ENCODE measurements at regions not wholly inside any gene's neighbourhood (a gene's known extent, or its start where the extent isn't known, plus 50 kb on each side); places are given as distances from the start of the nearest gene placed in this dataset.

DNA sequence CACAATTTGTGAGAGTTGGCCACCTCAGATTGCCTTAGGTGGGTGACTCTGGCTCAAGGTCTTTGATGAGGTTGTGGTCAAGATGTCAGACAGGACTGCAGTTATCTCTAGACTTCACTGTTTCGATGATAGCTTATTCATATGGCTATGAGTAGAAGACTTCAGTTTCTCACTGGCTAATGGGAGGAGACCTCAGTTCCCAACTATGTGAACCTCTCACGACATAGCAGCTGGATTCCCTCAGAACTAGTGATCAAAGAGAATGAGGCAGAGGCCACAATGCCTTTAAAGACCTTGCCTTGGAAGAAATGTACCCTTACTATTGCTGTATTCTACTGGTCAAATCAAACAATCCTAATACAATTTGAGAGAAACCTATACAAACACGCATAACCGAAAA lies 607.5 kb upstream of the ROBO2 start:
- no peak for DNase-seq (ENCODE audit: low spot score)

DNA sequence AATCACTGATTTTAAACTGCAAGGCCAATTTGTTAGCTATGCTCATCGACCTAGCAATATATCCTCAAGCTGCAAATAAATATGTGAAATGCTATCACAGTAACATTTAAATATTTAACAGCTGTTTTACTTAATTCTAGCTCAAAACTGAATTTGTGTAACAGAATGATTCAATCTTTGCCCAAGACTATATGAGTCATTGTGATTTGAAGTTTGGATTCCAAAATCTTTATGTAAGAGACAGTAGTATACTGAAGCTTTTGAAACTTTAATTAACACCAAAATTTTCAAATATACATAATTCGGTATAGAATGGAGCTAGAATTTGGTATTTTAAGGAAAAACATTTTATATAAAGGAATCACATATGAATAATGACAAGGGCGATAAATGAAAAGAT lies 603.0 kb upstream of the ROBO2 start:
- DNase-seq (ENCODE audit: low spot score), result no peak

DNA sequence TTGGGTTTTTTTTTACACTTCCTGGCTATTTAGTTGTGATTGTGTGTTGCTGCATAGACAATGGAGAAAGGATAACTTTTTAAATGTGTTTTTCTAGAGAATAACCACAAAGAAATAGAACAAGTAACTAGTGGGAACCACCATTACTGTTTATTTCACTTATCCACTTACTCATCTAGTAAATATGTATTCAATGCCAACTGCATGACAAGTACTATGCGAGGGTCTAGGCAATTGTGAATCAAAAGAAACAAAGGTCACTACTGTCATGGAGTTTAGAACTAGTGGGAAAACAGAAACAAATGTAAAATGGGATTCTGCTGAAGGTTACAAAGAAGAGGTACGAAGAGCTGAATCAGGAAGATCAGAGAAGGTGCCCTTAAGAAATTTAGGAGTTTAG lies 600.9 kb upstream of the ROBO2 start:
- DNase-seq (ENCODE audit: low spot score), result no peak

DNA sequence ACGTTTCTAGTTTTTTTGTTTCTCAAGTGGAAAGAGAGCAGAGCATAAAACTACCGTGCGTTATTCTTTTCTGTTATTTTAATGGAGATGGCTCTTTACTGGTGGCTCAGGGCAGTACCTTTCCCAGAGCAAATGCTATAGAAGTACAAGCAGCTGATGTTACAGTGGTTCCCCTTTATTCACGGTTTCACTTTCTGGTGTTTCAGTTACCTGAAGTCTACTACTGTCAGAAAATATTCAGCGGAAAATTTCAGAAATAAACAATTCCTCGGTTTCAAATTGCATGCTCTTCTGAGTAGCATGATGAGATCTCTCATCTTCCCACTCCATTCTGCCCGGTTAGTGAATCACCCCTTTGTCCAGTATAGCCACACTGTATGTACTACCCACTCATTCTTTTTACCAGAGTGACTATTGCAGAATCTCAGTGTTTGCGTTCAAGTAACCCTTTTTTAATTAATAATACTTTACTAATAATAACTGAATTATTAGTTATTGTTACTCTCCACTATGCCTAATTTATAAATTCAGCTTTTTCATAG lies 597.5 kb upstream of the ROBO2 start:
- DNase-seq (ENCODE audit: low spot score), result no peak

DNA sequence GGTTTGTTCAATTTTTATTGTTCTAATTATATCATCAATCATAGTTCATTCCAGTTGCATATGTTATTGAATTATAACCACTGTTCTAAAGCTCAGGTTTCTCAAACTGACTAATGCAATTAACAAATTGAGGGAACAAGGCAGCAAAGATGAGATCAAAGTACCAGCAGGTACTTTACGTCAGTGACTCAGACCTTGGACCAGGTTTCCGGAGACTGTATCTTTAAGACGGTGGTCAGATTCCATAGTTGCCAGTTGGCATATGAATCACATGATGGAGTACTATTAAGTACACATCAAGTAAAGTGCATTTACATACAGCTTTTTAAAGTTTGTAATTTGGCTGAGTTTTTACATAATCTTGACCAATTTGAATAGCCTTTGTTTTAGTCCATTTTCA lies 583.6 kb upstream of the ROBO2 start:
- DNase-seq (ENCODE audit: low spot score), result no peak

DNA sequence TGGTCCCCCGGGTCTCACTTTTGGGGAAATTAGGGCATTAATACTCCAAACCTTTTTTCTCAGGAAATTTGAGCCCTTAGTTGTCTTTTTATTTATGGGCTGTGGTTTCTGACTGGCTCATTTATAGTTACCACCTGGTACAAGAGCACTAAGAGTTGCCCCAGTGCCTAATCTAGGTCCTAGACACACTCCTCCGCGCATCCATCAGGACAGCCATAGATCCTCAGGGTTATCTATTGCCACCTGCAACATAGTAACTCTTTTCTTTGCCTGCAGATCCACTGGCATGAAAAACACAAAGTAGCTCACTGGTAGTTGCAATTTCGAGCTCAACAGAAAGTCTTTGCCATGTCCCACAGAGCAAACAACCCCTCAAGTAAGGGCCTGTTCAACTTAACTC lies 576.4 kb upstream of the ROBO2 start:
- no peak for DNase-seq (ENCODE audit: low spot score)

DNA sequence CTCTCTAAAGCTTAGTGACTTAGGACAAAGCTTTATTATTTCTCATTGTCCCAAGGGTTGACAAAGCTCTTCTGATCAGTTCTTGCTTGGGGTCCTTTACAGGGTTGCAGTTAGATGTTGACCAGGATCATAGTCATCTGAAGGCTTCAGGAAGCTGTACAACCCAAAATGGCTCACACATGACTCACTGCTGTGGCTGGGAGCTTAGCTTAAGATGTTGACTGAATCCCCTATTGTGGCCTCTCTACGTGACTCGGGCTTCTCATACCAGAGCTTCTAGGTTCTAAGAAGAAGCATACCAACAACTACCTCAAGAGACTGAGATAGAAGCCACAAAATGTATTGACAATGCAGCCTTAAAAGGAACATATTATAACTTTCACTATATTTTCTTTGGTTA lies 569.6 kb upstream of the ROBO2 start:
- DNase-seq (ENCODE audit: low spot score), result no peak

DNA sequence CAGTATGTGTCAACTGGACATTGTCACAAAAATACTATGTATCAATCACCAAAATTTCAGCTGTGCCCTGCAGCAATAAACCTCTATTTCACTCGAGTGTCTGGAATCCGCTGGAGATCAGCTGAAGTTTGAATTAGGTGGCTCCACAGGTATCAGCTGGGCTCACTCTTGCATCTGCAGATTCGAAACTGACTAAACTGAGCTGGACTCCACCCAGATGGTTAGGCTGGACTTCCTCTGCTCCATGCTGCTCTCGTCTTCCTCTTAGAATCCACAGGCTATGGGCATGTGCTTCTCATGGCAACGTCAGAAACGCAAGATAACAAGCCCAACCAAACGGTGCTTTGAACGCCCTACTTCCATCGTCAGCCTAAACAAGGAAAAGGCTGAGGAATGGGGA lies 565.3 kb upstream of the ROBO2 start:
- DNase-seq (ENCODE audit: low spot score), result no peak

DNA sequence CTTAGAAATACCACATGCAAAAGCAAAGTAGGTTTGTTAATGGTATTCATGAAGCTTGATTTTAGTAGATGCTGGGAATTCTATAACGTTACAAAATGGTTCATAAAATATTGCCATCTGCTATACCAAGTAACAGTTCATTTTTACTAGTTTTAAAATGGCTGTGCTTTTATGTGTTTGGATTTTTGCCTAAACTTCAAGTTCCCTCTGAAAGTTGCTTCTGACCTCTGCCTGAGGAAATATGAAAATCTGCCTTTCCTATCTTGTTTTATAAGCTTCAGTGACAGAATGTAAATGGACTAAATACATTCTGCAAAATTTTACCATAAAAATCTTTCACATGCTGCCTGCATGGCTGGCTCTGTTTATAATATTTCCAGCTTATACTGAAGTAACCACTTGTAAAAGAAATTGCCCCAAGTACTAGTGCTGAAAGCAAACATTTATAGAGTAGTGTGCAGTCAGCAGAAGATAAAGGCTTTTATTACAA lies 560.7 kb upstream of the ROBO2 start:
- no peak for DNase-seq (ENCODE audit: low spot score)

DNA sequence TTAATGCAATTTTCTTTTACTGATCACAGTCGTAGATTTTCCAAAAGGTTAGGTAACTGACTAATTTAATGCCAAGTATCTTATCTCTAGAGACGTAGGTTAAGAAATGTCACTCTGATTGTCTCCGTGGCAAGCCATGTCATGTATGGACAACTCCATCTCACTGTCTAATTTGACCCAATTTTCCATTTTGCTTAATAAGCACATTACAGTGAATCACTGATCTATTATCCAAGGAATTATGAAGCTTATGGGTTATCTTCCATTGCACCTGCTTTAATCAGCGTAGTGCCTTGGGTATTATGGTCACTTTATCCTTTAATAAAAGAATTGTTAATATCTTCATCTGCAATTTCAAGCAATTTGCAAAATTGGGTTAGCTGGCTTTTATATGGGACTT lies 557.4 kb upstream of the ROBO2 start:
- DNase-seq (ENCODE audit: low spot score), result no peak

DNA sequence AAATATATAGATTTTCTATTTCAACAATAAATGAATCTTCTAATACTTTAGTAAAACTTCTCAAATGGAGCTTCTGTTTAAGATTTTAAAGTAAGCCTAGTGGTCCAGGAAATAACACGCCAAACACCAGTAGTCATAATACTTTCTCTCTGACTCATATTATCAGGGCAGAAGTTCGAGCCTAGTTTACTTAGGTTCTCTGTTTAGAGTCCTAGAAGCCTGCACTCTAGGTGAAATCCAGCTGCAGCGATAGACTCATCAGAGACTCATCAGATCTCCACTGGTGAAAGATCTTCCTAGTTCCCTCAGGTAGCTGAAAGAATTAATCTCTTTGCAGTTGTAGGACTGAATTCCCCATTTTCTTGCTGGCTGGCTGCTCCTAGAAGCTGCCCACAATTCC lies 552.5 kb upstream of the ROBO2 start:
- no peak for DNase-seq (ENCODE audit: low spot score)

DNA sequence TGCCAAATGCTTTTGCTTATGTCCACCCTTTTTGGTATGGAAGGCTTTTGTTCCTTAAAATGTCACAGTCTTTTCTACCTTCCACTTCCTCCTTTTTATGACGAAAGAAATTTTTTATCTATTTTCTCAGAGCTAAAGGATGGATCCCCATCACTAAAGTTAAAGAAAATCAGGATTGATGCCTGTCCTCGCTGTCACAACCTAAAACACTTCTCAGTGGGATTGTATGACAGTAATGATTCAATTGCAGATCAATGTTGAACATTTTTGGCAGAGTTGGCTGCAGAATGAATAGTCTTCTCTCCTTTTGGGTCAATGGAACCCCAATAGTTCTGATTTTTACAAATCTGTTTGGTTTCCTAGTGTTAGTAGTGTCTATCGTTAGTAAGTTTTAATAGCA lies 549.8 kb upstream of the ROBO2 start:
- no peak for DNase-seq (ENCODE audit: low spot score)

DNA sequence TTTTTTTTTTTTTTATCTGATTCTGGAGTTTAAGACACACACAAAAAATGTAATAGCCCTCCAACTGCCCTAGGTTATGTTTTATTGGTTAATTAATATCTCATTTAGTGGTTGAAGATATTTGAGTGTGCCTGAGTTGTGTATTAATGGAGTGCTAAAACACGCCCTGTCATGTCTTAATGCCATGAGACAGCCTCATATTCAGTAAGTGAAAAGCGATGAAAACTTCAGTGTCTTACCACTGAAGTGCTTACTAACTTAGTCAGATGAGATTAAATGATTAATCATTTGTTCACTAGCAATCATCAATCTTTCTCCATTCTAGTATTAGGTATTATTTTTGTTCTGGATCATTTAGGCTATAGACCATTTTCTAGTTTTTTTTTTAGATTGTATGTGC lies 544.7 kb upstream of the ROBO2 start:
- no peak for DNase-seq (ENCODE audit: low spot score)

DNA sequence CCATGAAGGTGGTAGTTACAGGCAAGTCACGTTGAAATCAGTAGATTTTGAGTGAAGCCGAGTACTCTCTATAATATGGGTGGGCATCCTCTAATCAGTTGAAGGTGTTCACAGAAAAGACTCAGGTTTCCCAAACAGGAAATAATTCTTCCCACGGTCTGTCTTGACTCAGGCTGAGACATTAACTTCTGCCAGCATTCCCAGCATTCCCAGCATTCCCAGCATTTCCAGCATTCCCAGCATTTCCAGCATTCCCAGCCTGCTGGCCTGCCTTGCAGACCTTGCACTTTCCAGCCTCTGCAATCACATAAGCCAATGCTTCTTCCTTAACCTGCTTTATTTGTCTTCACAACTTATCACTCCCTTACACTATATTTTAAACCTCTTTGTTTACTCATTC lies 542.3 kb upstream of the ROBO2 start:
- no peak for DNase-seq (ENCODE audit: low spot score)

DNA sequence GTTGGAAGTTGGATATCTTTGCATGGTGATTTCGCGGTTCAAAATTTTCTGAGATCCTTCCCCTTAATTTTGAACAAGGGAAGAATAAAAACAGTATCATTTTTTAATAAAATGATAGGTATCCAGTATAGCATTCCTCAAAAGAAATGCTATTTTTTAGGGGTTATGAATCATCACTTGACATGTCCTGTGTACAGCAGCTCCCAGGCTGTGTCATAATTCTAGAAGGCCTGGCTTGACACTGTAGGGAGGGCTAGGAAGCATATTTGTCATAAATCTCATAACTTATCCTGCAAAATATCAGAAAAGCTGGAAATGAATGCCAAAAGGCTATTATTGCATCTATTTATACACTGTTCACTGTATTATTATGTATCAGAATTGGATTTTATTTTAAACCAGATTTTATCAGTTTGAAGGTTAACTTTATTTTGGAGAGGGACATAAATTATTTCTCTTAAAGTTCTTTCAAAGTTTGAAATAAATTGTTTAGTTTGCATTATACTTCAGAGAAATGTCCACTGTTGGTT lies 539.1 kb upstream of the ROBO2 start:
- no peak for DNase-seq (ENCODE audit: low spot score)

DNA sequence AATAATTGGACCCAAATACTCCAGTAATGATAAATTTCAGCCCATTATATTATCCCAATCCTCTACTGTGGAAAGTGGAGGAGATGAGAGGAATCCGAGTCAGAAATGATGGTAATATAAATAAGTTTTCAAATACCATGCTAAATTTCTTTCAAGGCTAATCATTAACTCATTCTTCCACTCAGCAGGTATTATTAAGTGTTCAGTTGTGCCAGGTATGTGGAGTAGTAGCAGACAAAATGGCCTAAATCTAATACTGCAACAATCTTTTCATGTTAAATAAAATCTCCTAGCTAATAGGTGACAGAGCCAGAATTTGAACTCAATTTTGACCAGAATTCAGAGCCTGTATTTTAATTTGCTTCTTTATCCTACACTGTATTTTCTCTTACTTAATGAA lies 538.6 kb upstream of the ROBO2 start:
- DNase-seq (ENCODE audit: low spot score), result no peak

DNA sequence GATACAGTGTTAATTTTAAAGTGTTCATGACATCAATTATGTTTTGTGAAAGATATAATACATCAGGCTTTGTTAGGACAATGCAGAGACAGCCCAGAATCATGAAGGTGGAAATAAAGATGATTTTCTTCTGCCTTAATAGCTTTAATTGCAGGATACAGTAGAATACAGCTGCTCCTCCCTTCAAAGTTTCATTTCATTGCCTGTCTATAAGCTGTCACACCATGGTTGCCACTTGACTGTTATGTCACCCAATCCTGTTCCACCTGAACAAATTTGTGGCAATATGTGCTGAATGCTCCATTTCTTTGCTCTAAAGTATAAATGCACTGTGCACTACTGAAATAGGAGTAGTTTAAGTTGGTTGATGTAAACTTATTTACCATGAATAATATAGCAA lies 537.8 kb upstream of the ROBO2 start:
- DNase-seq (ENCODE audit: low spot score), result peak; percentile 8

DNA sequence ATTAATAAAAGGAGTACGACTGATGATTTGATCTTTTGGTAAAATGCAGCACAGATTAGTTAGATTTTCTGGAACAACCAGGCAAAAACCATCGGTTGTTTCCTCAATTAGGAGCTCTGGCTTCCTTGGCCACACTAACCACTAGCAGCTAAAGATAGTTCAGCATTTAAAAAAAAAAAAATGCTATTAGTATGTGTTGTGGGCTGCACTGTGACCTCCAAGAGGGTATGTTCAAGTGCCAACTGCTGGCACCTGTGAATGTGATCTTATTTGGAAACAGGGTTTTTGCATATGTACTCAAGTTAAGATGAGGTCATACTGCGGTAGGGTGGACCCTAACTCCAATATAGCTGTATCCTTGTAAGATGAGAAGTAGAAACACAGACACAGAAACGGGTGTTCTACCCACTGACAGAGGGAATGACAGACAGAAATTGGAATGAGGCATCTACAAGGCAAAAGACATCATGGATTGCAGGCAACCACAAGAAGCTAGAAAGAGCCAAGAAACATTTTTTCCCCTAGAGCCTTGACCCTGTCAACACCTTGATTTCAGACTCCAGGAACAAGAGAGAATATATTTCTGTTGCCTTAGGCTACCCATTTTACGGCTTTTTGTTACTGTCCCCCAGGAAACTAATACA lies 534.6 kb upstream of the ROBO2 start:
- DNase-seq (ENCODE audit: low spot score), result no peak

DNA sequence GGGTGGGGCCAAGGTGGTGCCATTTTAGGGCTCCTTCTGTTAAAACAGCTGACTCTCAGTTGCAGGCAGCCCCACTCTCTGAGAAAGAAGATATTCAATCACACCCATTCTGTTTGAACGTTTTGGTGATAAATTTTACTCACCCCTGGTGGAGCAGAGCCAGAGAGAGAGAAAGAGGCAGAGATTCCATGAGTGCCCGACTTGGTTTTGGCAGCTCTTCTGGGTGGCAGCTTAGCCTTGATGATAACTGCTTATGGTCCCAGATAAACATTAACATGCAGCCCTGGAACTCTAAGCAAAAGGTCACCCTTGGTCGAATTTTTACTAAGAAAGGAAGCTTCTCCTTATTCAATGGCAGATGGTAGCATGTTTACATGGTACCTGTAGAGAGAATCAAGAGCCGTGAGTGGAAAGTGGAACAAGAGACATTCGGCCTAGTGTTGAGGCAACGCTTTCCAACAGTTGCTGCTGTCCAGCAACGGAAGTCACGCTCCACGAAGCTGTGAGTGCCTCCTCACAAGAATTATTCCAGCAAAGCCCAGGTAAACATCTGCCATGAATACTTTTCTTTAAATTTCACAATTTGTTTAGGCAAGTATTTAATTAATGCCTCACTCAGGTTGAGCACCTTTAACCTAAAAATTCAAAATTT lies 530.6 kb upstream of the ROBO2 start:
- no peak for DNase-seq (ENCODE audit: low spot score)

DNA sequence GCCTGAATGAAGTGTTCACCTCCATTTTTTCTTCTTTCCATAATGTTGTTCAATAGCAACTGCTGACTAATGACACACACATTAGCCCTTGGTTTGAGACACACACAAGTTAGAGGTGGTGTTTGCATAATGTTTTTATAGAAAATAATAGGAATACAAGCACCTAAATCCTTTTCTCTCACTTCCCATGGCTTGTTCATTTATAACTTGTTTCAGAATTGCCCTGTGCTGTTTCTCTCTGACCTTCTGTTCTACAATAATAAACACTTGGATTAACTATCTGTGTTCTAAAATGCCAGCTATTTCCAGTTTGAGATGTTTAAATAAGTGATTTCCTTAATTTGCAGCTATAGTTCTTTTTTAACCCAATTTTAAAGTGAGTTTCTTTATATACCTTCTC lies 525.1 kb upstream of the ROBO2 start:
- no peak for DNase-seq (ENCODE audit: low spot score)

DNA sequence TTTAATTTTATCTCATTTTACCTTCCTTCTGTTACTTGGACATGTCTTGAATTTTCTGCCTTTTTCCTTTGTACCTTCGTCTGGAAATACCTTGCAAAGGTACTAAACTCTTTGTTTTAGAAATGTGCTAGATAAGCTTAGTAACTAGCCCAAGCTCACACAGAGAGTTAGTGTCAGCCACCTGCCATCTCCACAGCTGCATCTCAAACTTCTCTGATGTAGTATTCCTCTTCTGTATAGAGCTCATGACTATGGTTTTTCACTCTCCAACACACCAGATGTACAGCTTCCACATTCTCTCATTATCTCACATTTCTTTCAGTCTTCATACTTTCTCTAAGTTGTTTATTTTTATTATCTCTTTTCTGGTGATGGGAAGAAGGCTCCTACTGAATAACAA lies 516.6 kb upstream of the ROBO2 start:
- DNase-seq (ENCODE audit: low spot score), result no peak

DNA sequence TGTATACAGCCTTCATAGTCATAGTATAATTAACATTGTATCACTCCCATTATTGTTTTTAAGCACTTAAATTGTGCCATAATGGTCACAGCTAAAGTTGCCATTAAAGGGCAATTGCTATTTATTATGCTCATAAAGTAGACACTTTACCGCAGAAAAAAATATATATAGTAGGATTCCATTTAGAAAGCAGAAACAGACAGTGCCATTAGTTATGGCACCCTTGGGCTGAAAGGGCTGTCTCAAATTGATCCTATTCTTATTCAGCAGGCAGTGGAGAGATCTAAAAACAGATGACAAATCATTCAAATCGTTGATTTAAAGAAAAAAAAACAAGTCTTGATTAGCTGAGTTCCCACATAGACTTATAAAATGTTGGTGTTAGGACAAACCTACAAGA lies 514.2 kb upstream of the ROBO2 start:
- DNase-seq (ENCODE audit: low spot score), result no peak

DNA sequence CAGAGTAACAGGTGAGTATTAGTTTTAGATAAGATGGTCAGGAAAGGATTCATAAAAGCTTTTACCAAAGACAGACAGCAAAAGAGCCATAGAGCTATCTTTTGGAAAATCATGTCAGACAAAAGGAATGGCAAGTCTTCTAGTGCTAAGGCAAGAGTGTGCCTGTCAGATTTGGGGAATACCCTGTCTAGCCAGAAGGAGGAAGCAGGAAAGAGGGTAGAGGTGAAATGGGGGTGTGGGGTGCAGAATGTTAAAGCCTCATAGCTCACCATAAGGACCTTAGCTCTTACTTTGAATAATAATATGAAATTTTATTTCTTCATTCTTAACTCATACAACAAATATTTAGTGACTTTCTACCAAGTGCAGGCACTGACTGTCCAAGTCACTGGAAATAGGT lies 512.1 kb upstream of the ROBO2 start:
- DNase-seq (ENCODE audit: low spot score), result no peak
